ENCODE measurements at regions not wholly inside any gene's neighbourhood (a gene's known extent, or its start where the extent isn't known, plus 50 kb on each side); places are given as distances from the start of the nearest gene placed in this dataset.

DNA sequence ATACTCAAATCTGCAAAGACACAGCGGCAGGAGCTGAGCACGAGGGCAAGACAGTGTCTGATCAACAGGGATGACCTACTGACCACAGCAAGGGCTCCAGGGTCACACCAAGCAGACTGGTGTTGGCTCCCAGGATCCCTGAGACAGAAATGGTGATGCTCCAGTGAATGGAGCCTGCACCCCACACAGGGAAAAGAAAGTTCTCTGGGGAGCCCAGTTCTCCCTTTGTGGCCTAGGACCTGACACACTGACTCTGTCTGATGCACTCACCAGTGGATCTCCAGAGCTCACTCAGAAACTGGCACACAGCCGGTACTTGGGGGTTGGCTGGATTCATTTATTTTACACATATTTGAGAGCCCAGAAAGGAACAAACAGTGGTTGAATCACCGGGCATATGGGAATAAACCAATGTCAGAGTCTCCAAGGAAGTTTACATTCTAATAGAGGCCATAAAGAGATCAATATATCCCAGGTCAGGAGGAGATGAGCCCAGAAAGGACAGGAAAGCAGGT lies 215.6 kb upstream of the ARL4C start (continued):
- TF ChIP-seq, protein P1, sequence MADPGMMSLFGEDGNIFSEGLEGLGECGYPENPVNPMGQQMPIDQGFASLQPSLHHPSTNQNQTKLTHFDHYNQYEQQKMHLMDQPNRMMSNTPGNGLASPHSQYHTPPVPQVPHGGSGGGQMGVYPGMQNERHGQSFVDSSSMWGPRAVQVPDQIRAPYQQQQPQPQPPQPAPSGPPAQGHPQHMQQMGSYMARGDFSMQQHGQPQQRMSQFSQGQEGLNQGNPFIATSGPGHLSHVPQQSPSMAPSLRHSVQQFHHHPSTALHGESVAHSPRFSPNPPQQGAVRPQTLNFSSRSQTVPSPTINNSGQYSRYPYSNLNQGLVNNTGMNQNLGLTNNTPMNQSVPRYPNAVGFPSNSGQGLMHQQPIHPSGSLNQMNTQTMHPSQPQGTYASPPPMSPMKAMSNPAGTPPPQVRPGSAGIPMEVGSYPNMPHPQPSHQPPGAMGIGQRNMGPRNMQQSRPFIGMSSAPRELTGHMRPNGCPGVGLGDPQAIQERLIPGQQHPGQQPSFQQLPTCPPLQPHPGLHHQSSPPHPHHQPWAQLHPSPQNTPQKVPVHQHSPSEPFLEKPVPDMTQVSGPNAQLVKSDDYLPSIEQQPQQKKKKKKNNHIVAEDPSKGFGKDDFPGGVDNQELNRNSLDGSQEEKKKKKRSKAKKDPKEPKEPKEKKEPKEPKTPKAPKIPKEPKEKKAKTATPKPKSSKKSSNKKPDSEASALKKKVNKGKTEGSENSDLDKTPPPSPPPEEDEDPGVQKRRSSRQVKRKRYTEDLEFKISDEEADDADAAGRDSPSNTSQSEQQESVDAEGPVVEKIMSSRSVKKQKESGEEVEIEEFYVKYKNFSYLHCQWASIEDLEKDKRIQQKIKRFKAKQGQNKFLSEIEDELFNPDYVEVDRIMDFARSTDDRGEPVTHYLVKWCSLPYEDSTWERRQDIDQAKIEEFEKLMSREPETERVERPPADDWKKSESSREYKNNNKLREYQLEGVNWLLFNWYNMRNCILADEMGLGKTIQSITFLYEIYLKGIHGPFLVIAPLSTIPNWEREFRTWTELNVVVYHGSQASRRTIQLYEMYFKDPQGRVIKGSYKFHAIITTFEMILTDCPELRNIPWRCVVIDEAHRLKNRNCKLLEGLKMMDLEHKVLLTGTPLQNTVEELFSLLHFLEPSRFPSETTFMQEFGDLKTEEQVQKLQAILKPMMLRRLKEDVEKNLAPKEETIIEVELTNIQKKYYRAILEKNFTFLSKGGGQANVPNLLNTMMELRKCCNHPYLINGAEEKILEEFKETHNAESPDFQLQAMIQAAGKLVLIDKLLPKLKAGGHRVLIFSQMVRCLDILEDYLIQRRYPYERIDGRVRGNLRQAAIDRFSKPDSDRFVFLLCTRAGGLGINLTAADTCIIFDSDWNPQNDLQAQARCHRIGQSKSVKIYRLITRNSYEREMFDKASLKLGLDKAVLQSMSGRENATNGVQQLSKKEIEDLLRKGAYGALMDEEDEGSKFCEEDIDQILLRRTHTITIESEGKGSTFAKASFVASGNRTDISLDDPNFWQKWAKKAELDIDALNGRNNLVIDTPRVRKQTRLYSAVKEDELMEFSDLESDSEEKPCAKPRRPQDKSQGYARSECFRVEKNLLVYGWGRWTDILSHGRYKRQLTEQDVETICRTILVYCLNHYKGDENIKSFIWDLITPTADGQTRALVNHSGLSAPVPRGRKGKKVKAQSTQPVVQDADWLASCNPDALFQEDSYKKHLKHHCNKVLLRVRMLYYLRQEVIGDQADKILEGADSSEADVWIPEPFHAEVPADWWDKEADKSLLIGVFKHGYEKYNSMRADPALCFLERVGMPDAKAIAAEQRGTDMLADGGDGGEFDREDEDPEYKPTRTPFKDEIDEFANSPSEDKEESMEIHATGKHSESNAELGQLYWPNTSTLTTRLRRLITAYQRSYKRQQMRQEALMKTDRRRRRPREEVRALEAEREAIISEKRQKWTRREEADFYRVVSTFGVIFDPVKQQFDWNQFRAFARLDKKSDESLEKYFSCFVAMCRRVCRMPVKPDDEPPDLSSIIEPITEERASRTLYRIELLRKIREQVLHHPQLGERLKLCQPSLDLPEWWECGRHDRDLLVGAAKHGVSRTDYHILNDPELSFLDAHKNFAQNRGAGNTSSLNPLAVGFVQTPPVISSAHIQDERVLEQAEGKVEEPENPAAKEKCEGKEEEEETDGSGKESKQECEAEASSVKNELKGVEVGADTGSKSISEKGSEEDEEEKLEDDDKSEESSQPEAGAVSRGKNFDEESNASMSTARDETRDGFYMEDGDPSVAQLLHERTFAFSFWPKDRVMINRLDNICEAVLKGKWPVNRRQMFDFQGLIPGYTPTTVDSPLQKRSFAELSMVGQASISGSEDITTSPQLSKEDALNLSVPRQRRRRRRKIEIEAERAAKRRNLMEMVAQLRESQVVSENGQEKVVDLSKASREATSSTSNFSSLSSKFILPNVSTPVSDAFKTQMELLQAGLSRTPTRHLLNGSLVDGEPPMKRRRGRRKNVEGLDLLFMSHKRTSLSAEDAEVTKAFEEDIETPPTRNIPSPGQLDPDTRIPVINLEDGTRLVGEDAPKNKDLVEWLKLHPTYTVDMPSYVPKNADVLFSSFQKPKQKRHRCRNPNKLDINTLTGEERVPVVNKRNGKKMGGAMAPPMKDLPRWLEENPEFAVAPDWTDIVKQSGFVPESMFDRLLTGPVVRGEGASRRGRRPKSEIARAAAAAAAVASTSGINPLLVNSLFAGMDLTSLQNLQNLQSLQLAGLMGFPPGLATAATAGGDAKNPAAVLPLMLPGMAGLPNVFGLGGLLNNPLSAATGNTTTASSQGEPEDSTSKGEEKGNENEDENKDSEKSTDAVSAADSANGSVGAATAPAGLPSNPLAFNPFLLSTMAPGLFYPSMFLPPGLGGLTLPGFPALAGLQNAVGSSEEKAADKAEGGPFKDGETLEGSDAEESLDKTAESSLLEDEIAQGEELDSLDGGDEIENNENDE (IDR thresholded peaks at IDR 0.05; ENCODE audit: insufficient replicate concordance, low read length) = no peak
